ENCODE measurements at regions not wholly inside any gene's neighbourhood (a gene's known extent, or its start where the extent isn't known, plus 50 kb on each side); places are given as distances from the start of the nearest gene placed in this dataset.

DNA sequence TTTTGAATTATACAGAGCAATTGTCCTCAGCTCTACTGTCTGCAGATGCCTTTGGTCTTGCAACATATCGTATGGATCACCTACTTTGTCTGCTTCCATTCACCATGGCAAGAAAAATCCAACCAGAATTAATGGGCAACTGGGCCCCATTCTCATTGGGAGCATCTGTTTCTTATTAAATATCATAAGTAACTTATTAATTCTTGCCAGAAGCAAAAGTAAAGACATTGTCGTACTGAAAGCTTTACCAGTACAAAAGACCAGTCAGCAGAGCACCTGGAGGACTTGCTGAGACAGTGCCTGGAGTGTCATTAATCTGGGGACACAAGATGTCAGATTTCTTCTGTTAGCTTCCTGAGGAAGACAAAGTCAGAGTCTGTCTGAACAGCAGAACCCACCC is 404.5 kb downstream of the INHBA start:
- DNase-seq (ENCODE audit: low read depth), result no peak
- no peak overlapping the region for H3K4me3 ChIP-seq (ENCODE audit: control insufficient read depth, low read depth, low read length)
- TF ChIP-seq, protein P1, sequence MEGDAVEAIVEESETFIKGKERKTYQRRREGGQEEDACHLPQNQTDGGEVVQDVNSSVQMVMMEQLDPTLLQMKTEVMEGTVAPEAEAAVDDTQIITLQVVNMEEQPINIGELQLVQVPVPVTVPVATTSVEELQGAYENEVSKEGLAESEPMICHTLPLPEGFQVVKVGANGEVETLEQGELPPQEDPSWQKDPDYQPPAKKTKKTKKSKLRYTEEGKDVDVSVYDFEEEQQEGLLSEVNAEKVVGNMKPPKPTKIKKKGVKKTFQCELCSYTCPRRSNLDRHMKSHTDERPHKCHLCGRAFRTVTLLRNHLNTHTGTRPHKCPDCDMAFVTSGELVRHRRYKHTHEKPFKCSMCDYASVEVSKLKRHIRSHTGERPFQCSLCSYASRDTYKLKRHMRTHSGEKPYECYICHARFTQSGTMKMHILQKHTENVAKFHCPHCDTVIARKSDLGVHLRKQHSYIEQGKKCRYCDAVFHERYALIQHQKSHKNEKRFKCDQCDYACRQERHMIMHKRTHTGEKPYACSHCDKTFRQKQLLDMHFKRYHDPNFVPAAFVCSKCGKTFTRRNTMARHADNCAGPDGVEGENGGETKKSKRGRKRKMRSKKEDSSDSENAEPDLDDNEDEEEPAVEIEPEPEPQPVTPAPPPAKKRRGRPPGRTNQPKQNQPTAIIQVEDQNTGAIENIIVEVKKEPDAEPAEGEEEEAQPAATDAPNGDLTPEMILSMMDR (IDR thresholded peaks at IDR 0.05; ENCODE audit: control insufficient read depth, insufficient read depth, low read depth, low read length, missing control alignments), result no peak

GRCh38 chr7:41297166-41297565 is 405.7 kb downstream of the INHBA start:
- TF ChIP-seq, protein P1 (IDR thresholded peaks at IDR 0.05; ENCODE audit: control insufficient read depth, insufficient read depth, low read depth, low read length, missing control alignments), result no peak
- no peak for DNase-seq (ENCODE audit: low read depth)
- no peak overlapping the region for H3K4me3 ChIP-seq (ENCODE audit: control insufficient read depth, low read depth, low read length)

GRCh38 chr7:41295455-41295815 is 407.5 kb downstream of the INHBA start:
- H3K4me3 ChIP-seq (ENCODE audit: control insufficient read depth, low read depth, low read length), result no peak overlapping the region
- DNase-seq (ENCODE audit: low read depth), result no peak
- TF ChIP-seq, protein P1 (IDR thresholded peaks at IDR 0.05; ENCODE audit: control insufficient read depth, insufficient read depth, low read depth, low read length, missing control alignments), result no peak

DNA sequence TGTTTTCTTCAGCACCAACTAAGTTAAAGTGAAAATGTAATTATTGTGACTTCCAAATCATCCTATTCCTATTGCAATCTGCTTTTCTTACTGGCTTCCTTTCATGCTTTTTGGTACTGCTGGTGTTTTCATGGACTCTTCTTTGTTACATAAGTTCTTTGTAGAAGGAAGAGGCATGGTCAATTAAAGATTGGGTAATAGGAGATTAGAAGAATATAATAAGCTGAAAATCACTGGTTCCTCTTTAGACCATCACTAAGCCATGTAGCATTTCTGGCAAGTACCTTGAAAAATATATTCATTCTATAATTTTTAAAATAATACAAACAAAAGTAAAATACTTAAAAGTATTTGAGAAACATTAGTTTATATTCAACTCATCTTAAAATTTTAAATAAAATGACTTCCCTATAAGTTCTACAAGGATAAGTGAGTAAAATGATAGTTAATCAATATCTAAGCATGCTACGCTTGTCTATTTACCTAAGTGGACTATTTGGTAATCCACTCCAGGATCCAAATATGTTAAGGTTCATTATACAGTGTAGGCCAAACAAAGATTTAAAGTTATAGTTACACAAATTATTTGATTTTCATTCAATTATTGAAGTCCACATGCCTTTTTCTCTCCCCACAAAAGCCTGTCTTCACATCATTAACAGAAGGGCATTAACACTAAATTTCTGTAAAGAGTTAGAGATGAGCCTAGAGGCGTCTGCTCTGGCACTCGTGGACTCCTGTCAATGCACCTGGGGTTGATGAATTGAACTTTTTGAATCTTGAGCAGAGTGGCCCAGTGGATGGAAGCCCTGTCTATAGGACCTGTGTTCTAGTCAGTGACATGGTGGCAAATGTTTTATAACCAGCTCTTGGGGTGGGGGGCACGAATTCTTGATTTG is 408.1 kb downstream of the INHBA start:
- no peak overlapping the region for H3K4me3 ChIP-seq (ENCODE audit: control insufficient read depth, low read depth, low read length)
- no peak for DNase-seq (ENCODE audit: low read depth)
- TF ChIP-seq, protein P1 (IDR thresholded peaks at IDR 0.05; ENCODE audit: control insufficient read depth, insufficient read depth, low read depth, low read length, missing control alignments), result no peak

GRCh38 chr7:41292487-41292886 is 410.4 kb downstream of the INHBA start:
- TF ChIP-seq, protein P1 (IDR thresholded peaks at IDR 0.05; ENCODE audit: control insufficient read depth, insufficient read depth, low read depth, low read length, missing control alignments), result no peak
- no peak for DNase-seq (ENCODE audit: low read depth)

DNA sequence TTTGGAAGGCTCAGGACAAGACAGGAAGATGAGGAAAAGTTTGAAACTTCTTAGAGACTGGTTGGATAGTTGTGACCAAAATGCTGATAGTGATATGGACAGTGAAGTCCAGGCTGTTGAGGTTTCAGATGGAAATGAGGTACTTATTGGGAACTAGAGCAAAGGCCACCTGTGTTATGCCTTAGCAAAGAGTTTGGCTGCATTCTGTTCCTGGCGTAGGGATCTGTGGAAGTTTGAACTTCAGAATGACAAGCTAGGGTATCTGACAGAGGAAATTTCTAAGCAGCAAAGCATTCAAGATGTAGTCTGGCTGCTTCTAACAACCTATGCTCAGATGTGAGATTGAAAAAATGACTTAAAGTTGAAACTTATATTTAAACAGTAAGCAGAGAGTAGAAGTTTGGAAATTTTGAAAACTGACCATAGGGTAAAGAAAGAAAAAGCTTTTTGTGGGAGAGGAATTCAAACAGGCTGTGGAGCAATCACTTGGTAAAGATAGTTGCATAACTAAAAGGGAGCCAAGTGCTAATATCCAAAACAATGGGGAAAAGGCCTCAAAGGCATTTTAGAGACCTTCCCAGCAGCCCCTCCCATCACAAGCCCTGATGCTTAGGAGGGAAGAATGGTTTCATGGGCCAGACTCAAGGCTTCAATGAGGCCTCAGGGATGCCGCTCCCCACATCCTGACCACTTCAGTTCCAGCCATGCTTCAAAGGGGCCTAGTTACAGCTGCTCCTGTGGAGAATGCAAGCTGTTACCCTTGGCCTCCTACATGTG is 415.1 kb downstream of the INHBA start:
- no peak for DNase-seq (ENCODE audit: low read depth)
- TF ChIP-seq, protein P1 (IDR thresholded peaks at IDR 0.05; ENCODE audit: control insufficient read depth, insufficient read depth, low read depth, low read length, missing control alignments), result no peak
- no peak overlapping the region for H3K4me3 ChIP-seq (ENCODE audit: control insufficient read depth, low read depth, low read length)

More at GRCh38 chr7:41292487-41292886, 410.4 kb downstream of the INHBA start:
- no peak overlapping the region for H3K4me3 ChIP-seq (ENCODE audit: control insufficient read depth, low read depth, low read length)

Measured in AG09309 (cell line).